Neural cell (in vitro differentiated cells): ENCODE measurements at regions not wholly inside any gene's neighbourhood (a gene's known extent, or its start where the extent isn't known, plus 50 kb on each side); places are given as distances from the start of the nearest gene placed in this dataset.

Experiments used
- H2AFZ ChIP-seq: fragments of 200-600, 300-800 bp; sonication (generic), shearing (Covaris generic); 2 replicates; pipeline ENCODE4 v1.6.0; 2014; ENCODE audit warnings: low read depth, mild to moderate bottlenecking, antibody characterized with exemption, low read length, moderate library complexity
- H3F3A ChIP-seq: fragments of 200-600 bp; shearing (Covaris generic); 2 replicates; pipeline ENCODE4 v1.6.1; 2016; ENCODE audit warnings: mild to moderate bottlenecking, moderate library complexity, mixed read lengths, antibody characterized with exemption, low read length; ENCODE audit not compliant: insufficient read depth, poor library complexity, severe bottlenecking
- H3K27ac ChIP-seq: fragments of 200-600, 300-800 bp; sonication (generic), shearing (Covaris generic); 2 replicates; pipeline ENCODE4 v1.5.1; 2014; ENCODE audit warnings: mild to moderate bottlenecking, low read length, moderate library complexity
- H3K27me3 ChIP-seq: fragments of 300-800, 200-600 bp; sonication (generic), shearing (Covaris generic); 2 replicates; pipeline ENCODE4 v1.6.0; 2014; ENCODE audit warnings: mild to moderate bottlenecking, low read depth, low read length, moderate library complexity; ENCODE audit not compliant: insufficient read depth
- H3K36me3 ChIP-seq: fragments of 300-800, 200-600 bp; sonication (generic), shearing (Covaris generic); 2 replicates; pipeline ENCODE4 v1.5.1; 2014; ENCODE audit warnings: mild to moderate bottlenecking, antibody characterized with exemption, low read length, moderate library complexity; ENCODE audit not compliant: insufficient read depth
- H3K4me2 ChIP-seq: fragments of 300-800, 200-600 bp; sonication (generic), shearing (Covaris generic); 2 replicates; pipeline ENCODE4 v1.6.0; 2014; ENCODE audit warnings: mild to moderate bottlenecking, low read length
- H3K4me3 ChIP-seq: fragments of 300-800, 200-600 bp; sonication (generic), shearing (Covaris generic); 2 replicates; pipeline ENCODE4 v1.5.1; 2014; ENCODE audit warnings: mild to moderate bottlenecking, low read length, moderate library complexity
- H3K79me2 ChIP-seq: fragments of 200-600 bp; shearing (Covaris generic); replicated peaks from 2 replicates; pipeline ENCODE4 v1.6.0; 2014; ENCODE audit warnings: mild to moderate bottlenecking, low read length, moderate library complexity; ENCODE audit not compliant: insufficient read depth
- H3K9ac ChIP-seq: fragments of 300-800, 200-600 bp; sonication (generic), shearing (Covaris generic); 2 replicates; pipeline ENCODE4 v1.6.1; 2016; ENCODE audit warnings: mild to moderate bottlenecking, low read length, mixed read lengths
- H3K9me2 ChIP-seq: fragments of 200-600 bp; shearing (Covaris generic); 2 replicates; pipeline ENCODE4 v1.6.1; 2016; ENCODE audit warnings: mild to moderate bottlenecking, low read length, mixed read lengths; ENCODE audit not compliant: insufficient read depth
- H3K9me3 ChIP-seq: fragments of 200-600, 300-800 bp; sonication (generic), shearing (Covaris generic); 2 replicates; pipeline ENCODE4 v1.6.1; 2016; ENCODE audit warnings: mild to moderate bottlenecking, mixed run types, low read length, moderate library complexity, mixed read lengths
- H4K20me1 ChIP-seq: fragments of 200-600 bp; shearing (Covaris generic); 2 replicates; pipeline ENCODE4 v1.6.1; 2016; ENCODE audit warnings: mild to moderate bottlenecking, mixed run types; ENCODE audit not compliant: insufficient read depth
- CTCF ChIP-seq: fragments of 450-650 bp; IDR thresholded peaks from 2 replicates; pipeline ENCODE4 v1.5.1; 2014; ENCODE audit warnings: antibody characterized with exemption, mild to moderate bottlenecking, moderate library complexity; ENCODE audit not compliant: poor library complexity, severe bottlenecking
- EP300 ChIP-seq: fragments of 450-650 bp; conservative IDR thresholded peaks from 2 replicates; pipeline ENCODE4 v1.6.1; 2014; ENCODE audit warnings: antibody characterized with exemption, mild to moderate bottlenecking, moderate library complexity; ENCODE audit not compliant: poor library complexity, severe bottlenecking
- EZH2 ChIP-seq: fragments of 200-600, 300-800 bp; shearing (Covaris generic), sonication (generic); IDR thresholded peaks from 2 replicates; pipeline ENCODE4 v1.6.1; 2014; ENCODE audit warnings: antibody characterized with exemption, low read length, borderline replicate concordance, mild to moderate bottlenecking; ENCODE audit not compliant: insufficient read depth, poor library complexity, severe bottlenecking
- MXI1 ChIP-seq: fragments of 450-650 bp; conservative IDR thresholded peaks from 2 replicates; pipeline ENCODE4 v1.6.1; 2014; ENCODE audit warnings: antibody characterized with exemption, mild to moderate bottlenecking; ENCODE audit not compliant: poor library complexity, severe bottlenecking
- POLR2AphosphoS5 ChIP-seq: IDR thresholded peaks from 2 replicates; pipeline ENCODE4 v1.6.1; 2012
- RAD21 ChIP-seq: fragments of 450-650 bp; conservative IDR thresholded peaks from 2 replicates; pipeline ENCODE4 v1.6.1; 2014; ENCODE audit warnings: antibody characterized with exemption, mild to moderate bottlenecking, moderate library complexity
- REST ChIP-seq: IDR thresholded peaks from 2 replicates; pipeline ENCODE4 v1.6.1; 2012; ENCODE audit warnings: borderline replicate concordance
- SMC3 ChIP-seq: fragments of 450-650 bp; conservative IDR thresholded peaks from 2 replicates; pipeline ENCODE4 v1.6.1; 2014; ENCODE audit warnings: antibody characterized with exemption, mild to moderate bottlenecking, moderate library complexity; ENCODE audit not compliant: poor library complexity
- TAF1 ChIP-seq: IDR thresholded peaks from 2 replicates; pipeline ENCODE4 v1.6.1; 2012; ENCODE audit warnings: low read depth

- no peak overlapping the region for H3K4me2 ChIP-seq
- no peak for TF ChIP-seq CTCF
- TF ChIP-seq POLR2AphosphoS5 = no peak
- TF ChIP-seq MXI1 = no peak
- no peak for TF ChIP-seq SMC3
- TF ChIP-seq EP300 = no peak
- H3K79me2 ChIP-seq = no peaks in the 10 kb centered on the region
- H3F3A ChIP-seq = no peaks in the 10 kb centered on the region
- H3K27ac ChIP-seq = no peak overlapping the region
- no peaks in the 10 kb centered on the region for H3K36me3 ChIP-seq
- H3K9ac ChIP-seq = no peak overlapping the region
- H3K4me3 ChIP-seq = no peak overlapping the region
- H3K9me2 ChIP-seq = no peaks in the 10 kb centered on the region
- H2AFZ ChIP-seq = no peak overlapping the region
- H4K20me1 ChIP-seq = no peaks in the 10 kb centered on the region
- no peaks in the 10 kb centered on the region for H3K9me3 ChIP-seq
- H3K27me3 ChIP-seq = no peaks in the 10 kb centered on the region
Observed at GRCh38 chr5:15002791-15003190, 131.2 kb upstream of the ANKH start.

GRCh38 chr5:15002173-15002572 is 130.6 kb upstream of the ANKH start:
- no peaks in the 10 kb centered on the region for H3K27me3 ChIP-seq
- no peak overlapping the region for H3K4me3 ChIP-seq
- no peak overlapping the region for H3K27ac ChIP-seq
- no peak overlapping the region for H2AFZ ChIP-seq
- TF ChIP-seq POLR2AphosphoS5 (no peak), TAF1 (no peak), MXI1 (no peak), REST (no peak), EZH2 (no peak), RAD21 (no peak), SMC3 (no peak), CTCF (no peak)
- no peak overlapping the region for H3K9ac ChIP-seq
- H3K79me2 ChIP-seq = no peaks in the 10 kb centered on the region
- H3K36me3 ChIP-seq = no peaks in the 10 kb centered on the region
- no peak overlapping the region for H3K4me2 ChIP-seq
- H3F3A ChIP-seq = no peaks in the 10 kb centered on the region
- no peaks in the 10 kb centered on the region for H4K20me1 ChIP-seq
- H3K9me3 ChIP-seq = no peaks in the 10 kb centered on the region
- no peaks in the 10 kb centered on the region for H3K9me2 ChIP-seq
